ENCODE measurements at regions not wholly inside any gene's neighbourhood (a gene's known extent, or its start where the extent isn't known, plus 50 kb on each side); places are given as distances from the start of the nearest gene placed in this dataset.

DNA sequence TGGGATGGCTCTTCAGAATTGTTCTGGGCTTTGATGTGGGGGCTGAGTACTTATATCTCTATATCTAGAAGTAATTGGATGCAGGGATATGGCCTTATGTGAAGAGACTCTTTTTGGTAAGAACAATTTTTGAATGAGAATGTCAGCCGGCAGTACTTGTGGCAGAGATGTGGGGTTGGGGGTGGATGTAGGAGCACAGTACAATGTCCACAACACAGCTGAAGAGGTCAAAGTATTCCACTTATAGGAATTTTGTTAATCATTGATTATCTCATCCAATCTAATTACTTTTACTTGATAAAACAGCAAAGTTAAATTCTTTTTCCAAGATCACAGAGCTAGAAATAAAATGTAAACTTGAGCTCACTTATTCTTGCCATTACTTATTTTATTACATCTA is 391.4 kb downstream of the TEX13C start:
- H3K27ac ChIP-seq (ENCODE audit: extremely low read length, insufficient read depth, low read length) = no peak overlapping the region
- no peak overlapping the region for H3K4me3 ChIP-seq (replicated peaks in 1 of 3; ENCODE audit: insufficient read depth in 1 of 3, low read depth in 2 of 3, low read length in 3 of 3)
- H3K4me2 ChIP-seq (ENCODE audit: low read depth, low read length) = no peak overlapping the region
- FAIRE-seq = no peak
- TF ChIP-seq ZNF563 (CRISPR knock-in tag; IDR thresholded peaks at IDR 0.05) (no peak), ZBTB1 (CRISPR knock-in tag; IDR thresholded peaks at IDR 0.05; ENCODE audit: borderline replicate concordance) (no peak), MXD3 (CRISPR knock-in tag; IDR thresholded peaks at IDR 0.05) (no peak), ZNF30 (CRISPR knock-in tag; IDR thresholded peaks at IDR 0.05) (no peak), ZBTB3 (CRISPR knock-in tag; IDR thresholded peaks at IDR 0.05; ENCODE audit: borderline replicate concordance, low read depth) (no peak), SETDB1 (CRISPR knock-in tag; IDR thresholded peaks at IDR 0.05; ENCODE audit: borderline replicate concordance) (no peak), FOXC1 (CRISPR knock-in tag; IDR thresholded peaks at IDR 0.05; ENCODE audit: borderline replicate concordance) (no peak), ZNF253 (CRISPR knock-in tag; IDR thresholded peaks at IDR 0.05; ENCODE audit: borderline replicate concordance) (no peak), TFDP2 (CRISPR knock-in tag; IDR thresholded peaks at IDR 0.05) (no peak), CBX5 (CRISPR knock-in tag; IDR thresholded peaks at IDR 0.05; ENCODE audit: borderline replicate concordance) (no peak), SCMH1 (CRISPR knock-in tag; IDR thresholded peaks at IDR 0.05; ENCODE audit: borderline replicate concordance) (no peak), ZNF549 (CRISPR knock-in tag; IDR thresholded peaks at IDR 0.05) (no peak), ZFP82 (CRISPR knock-in tag; IDR thresholded peaks at IDR 0.05; ENCODE audit: borderline replicate concordance) (no peak)
- TF ChIP-seq, protein P1, sequence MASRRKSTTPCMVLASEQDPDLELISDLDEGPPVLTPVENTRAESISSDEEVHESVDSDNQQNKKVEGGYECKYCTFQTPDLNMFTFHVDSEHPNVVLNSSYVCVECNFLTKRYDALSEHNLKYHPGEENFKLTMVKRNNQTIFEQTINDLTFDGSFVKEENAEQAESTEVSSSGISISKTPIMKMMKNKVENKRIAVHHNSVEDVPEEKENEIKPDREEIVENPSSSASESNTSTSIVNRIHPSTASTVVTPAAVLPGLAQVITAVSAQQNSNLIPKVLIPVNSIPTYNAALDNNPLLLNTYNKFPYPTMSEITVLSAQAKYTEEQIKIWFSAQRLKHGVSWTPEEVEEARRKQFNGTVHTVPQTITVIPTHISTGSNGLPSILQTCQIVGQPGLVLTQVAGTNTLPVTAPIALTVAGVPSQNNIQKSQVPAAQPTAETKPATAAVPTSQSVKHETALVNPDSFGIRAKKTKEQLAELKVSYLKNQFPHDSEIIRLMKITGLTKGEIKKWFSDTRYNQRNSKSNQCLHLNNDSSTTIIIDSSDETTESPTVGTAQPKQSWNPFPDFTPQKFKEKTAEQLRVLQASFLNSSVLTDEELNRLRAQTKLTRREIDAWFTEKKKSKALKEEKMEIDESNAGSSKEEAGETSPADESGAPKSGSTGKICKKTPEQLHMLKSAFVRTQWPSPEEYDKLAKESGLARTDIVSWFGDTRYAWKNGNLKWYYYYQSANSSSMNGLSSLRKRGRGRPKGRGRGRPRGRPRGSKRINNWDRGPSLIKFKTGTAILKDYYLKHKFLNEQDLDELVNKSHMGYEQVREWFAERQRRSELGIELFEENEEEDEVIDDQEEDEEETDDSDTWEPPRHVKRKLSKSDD (CRISPR knock-in tag; IDR thresholded peaks at IDR 0.05; ENCODE audit: low read depth) = no peak
- TF ChIP-seq, protein P2, sequence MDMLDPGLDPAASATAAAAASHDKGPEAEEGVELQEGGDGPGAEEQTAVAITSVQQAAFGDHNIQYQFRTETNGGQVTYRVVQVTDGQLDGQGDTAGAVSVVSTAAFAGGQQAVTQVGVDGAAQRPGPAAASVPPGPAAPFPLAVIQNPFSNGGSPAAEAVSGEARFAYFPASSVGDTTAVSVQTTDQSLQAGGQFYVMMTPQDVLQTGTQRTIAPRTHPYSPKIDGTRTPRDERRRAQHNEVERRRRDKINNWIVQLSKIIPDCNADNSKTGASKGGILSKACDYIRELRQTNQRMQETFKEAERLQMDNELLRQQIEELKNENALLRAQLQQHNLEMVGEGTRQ (IDR thresholded peaks at IDR 0.05; ENCODE audit: low read depth, low read length) = no peak
- TF ChIP-seq, protein P2 (CRISPR knock-in tag; IDR thresholded peaks at IDR 0.05; ENCODE audit: borderline replicate concordance) = no peak
- no peaks in the 10 kb centered on the region for H3K36me3 ChIP-seq (replicated peaks in 1 of 2; ENCODE audit: control insufficient read depth in 1 of 2, insufficient read depth in 2 of 2, low read length in 2 of 2)
- no peak overlapping the region for H2AFZ ChIP-seq (ENCODE audit: low read length)
- POLR2A ChIA-PET = no interaction called here
- peaks cover 72% of the 10 kb centered on the region for H3K9me3 ChIP-seq (ENCODE audit: low read length)
- WGBS (ENCODE audit: low lambda C conversion rate) = 0% methylated on average over 1 of the region's 1 CpG
- H3K79me2 ChIP-seq (ENCODE audit: insufficient read depth, low read length) = no peaks in the 10 kb centered on the region
- no peaks in the 10 kb centered on the region for H3K4me1 ChIP-seq (ENCODE audit: insufficient read depth, low read length)
- no peak for DNase-seq (ENCODE audit: low spot score)
- no peaks in the 10 kb centered on the region for H4K20me1 ChIP-seq (ENCODE audit: insufficient read depth, low read length)
- CTCF ChIA-PET (ENCODE audit: low intra/inter-chr PET ratio, low total read pairs) = no interaction called here
- intact Hi-C loops (cut with micrococcal nuclease; ENCODE audit: unreplicated experiment) = no loop called here
- H3K9ac ChIP-seq (ENCODE audit: insufficient read depth, low read depth, low read length) = no peak overlapping the region
- in situ Hi-C loops (cut with HindIII; ENCODE audit: extremely low pct_ligation_motif_present, low pct_unique_long_range_greater_than_20kb) = no loop called here
- no peaks in the 10 kb centered on the region for H3K27me3 ChIP-seq (ENCODE audit: control insufficient read depth in 1 of 2, insufficient read depth in 2 of 2, low read length in 2 of 2)
- no TSS peak for BruUV-seq (replicated peaks)
- no peak for ATAC-seq
